WERI-Rb-1 (cell line): ENCODE measurements at regions not wholly inside any gene's neighbourhood (a gene's known extent, or its start where the extent isn't known, plus 50 kb on each side); places are given as distances from the start of the nearest gene placed in this dataset.

ENCODE experiments used
- DNase-seq: peaks from one replicate; pipeline ENCODE4 v3.0.0-alpha.2; 2020
- H3K27ac ChIP-seq: fragments of 250-450 bp; sonication (Bioruptor Pico); 2 replicates; pipeline ENCODE4 v1.5.1; 2020; ENCODE audit warnings: mild to moderate bottlenecking, moderate library complexity
- H3K27me3 ChIP-seq: fragments of 250-450 bp; sonication (Bioruptor Pico); 2 replicates; pipeline ENCODE4 v1.5.1; 2021; ENCODE audit warnings: mild to moderate bottlenecking, low read depth, moderate library complexity; ENCODE audit not compliant: insufficient read depth, severe bottlenecking
- H3K36me3 ChIP-seq: fragments of 250-450 bp; sonication (Bioruptor Pico); 2 replicates; pipeline ENCODE4 v1.5.1; 2020; ENCODE audit warnings: mild to moderate bottlenecking, moderate library complexity
- H3K4me3 ChIP-seq: 2 replicates; pipeline ENCODE4 v1.5.1; 2011; ENCODE audit warnings: low read depth, mild to moderate bottlenecking, control low read depth, low read length
- H3K9me3 ChIP-seq: fragments of 250-450 bp; sonication (Bioruptor Pico); 2 replicates; pipeline ENCODE4 v1.5.1; 2021; ENCODE audit warnings: mild to moderate bottlenecking, moderate library complexity; ENCODE audit not compliant: severe bottlenecking
- CTCF ChIP-seq: IDR thresholded peaks from 2 replicates; pipeline ENCODE4 v1.5.1; 2011; ENCODE audit warnings: low read depth, mild to moderate bottlenecking, control low read depth, inconsistent platforms, low read length

- H3K27me3 ChIP-seq: no peaks in the 10 kb centered on the region
- H3K36me3 ChIP-seq: no peaks in the 10 kb centered on the region
- no peak overlapping the region for H3K4me3 ChIP-seq
- peaks cover 3% of the 10 kb centered on the region for H3K9me3 ChIP-seq
- H3K27ac ChIP-seq: no peak overlapping the region
- no peak for DNase-seq
- no peak for TF ChIP-seq CTCF
Observed at GRCh38 chr12:77629141-77629540, 201.6 kb upstream of the NAV3 start.

GRCh38 chr12:77625441-77625840, 205.3 kb upstream of the NAV3 start:
- Histone ChIP-seq H3K27me3 (no peaks in the 10 kb centered on the region), H3K4me3 (no peak overlapping the region), H3K9me3 (peaks cover 3% of the 10 kb centered on the region), H3K27ac (no peak overlapping the region), H3K36me3 (no peaks in the 10 kb centered on the region)
- TF ChIP-seq CTCF: no peak
- no peak for DNase-seq

- H3K27ac ChIP-seq: no peak overlapping the region
- TF ChIP-seq CTCF: no peak
- H3K27me3 ChIP-seq: no peaks in the 10 kb centered on the region
- H3K4me3 ChIP-seq: no peak overlapping the region
- DNase-seq: no peak
- peaks cover 2% of the 10 kb centered on the region for H3K9me3 ChIP-seq
- H3K36me3 ChIP-seq: no peaks in the 10 kb centered on the region
Observed at GRCh38 chr12:77619425-77619824, 211.3 kb upstream of the NAV3 start.

GRCh38 chr12:77617818-77618217, 212.9 kb upstream of the NAV3 start:
- TF ChIP-seq CTCF: no peak
- Histone ChIP-seq H3K36me3 (no peaks in the 10 kb centered on the region), H3K9me3 (peaks cover 2% of the 10 kb centered on the region), H3K4me3 (no peak overlapping the region), H3K27me3 (no peaks in the 10 kb centered on the region), H3K27ac (no peak overlapping the region)
- DNase-seq: no peak

- DNase-seq: peak; percentile 10
- Histone ChIP-seq H3K4me3 (no peak overlapping the region), H3K27me3 (no peaks in the 10 kb centered on the region)
Observed at GRCh38 chr12:77615332-77615731, 215.4 kb upstream of the NAV3 start.

More at GRCh38 chr12:77615332-77615731, 215.4 kb upstream of the NAV3 start:
- H3K27ac ChIP-seq: no peak overlapping the region
- peak; percentile 64 for TF ChIP-seq CTCF
- H3K9me3 ChIP-seq: peaks cover 2% of the 10 kb centered on the region
- H3K36me3 ChIP-seq: no peaks in the 10 kb centered on the region
